A673 (cell line): ENCODE measurements at regions not wholly inside any gene's neighbourhood (a gene's known extent, or its start where the extent isn't known, plus 50 kb on each side); places are given as distances from the start of the nearest gene placed in this dataset.
A peak's percentile ranks its signal among the peaks of the same experiment; 100 is the strongest.

ENCODE experiments used
- BruUV-seq: library from RNA; stranded (reverse); fragments of 400-500 nt; replicated peaks from 2 replicates; lab custom pipeline; 2021; lab: Mats Ljungman, UMichigan
- CTCF ChIA-PET: fragments of 300-600 bp; sonication (Branson Sonifier 250); formaldehyde crosslinking; loops from one replicate; lab custom pipeline; 2022; ENCODE audit warnings: antibody characterized with exemption; lab: Charles Lee
- POLR2A ChIA-PET: fragments of 300-600 bp; sonication (Branson Sonifier 250); formaldehyde crosslinking; loops from one replicate; lab custom pipeline; 2022; ENCODE audit warnings: antibody characterized with exemption; ENCODE audit not compliant: low non-redundant PET; lab: Charles Lee
- DNase-seq: peaks from one replicate; pipeline ENCODE4 v3.0.0-alpha.2; 2015; ENCODE audit warnings: low spot score
- H3K27ac ChIP-seq: fragments of 200-600 bp; sonication (generic); 2 replicates; pipeline ENCODE4 v1.5.1; 2016; ENCODE audit warnings: mixed run types, low read depth, mild to moderate bottlenecking, mixed read lengths, antibody characterized with exemption, low read length; ENCODE audit not compliant: poor library complexity, severe bottlenecking
- H3K27me3 ChIP-seq: fragments of 200-600 bp; sonication (generic); replicated peaks from 2 replicates; pipeline ENCODE4 v1.6.1; 2017; ENCODE audit warnings: mixed run types, low read depth, mild to moderate bottlenecking, mixed read lengths, antibody characterized with exemption, low read length; ENCODE audit not compliant: insufficient read depth, poor library complexity
- H3K36me3 ChIP-seq: fragments of 200-600 bp; sonication (generic); 2 replicates; pipeline ENCODE4 v1.6.1; 2016; ENCODE audit warnings: mixed run types, mild to moderate bottlenecking, mixed read lengths, antibody characterized with exemption, low read length; ENCODE audit not compliant: insufficient read depth, poor library complexity, severe bottlenecking
- H3K4me1 ChIP-seq: fragments of 200-600 bp; sonication (generic); 2 replicates; pipeline ENCODE4 v1.6.1; 2017; ENCODE audit warnings: mixed run types, mild to moderate bottlenecking, mixed read lengths, antibody characterized with exemption, low read length; ENCODE audit not compliant: insufficient read depth, poor library complexity, severe bottlenecking
- H3K4me3 ChIP-seq: fragments of 200-600 bp; sonication (generic); 2 replicates; pipeline ENCODE4 v1.5.1; 2016; ENCODE audit warnings: low read depth, mixed run types, mild to moderate bottlenecking, mixed read lengths, low read length; ENCODE audit not compliant: poor library complexity, severe bottlenecking
- H3K9me3 ChIP-seq: fragments of 200-600 bp; sonication (generic); 2 replicates; pipeline ENCODE4 v1.6.1; 2016; ENCODE audit warnings: mixed run types, low read depth, mild to moderate bottlenecking, mixed read lengths, antibody characterized with exemption, low read length; ENCODE audit not compliant: poor library complexity, severe bottlenecking
- CTCF ChIP-seq: fragments of 300-800, 200-600 bp; sonication (generic); conservative IDR thresholded peaks from 2 replicates; pipeline ENCODE4 v1.5.1; 2017; ENCODE audit warnings: low read depth, mild to moderate bottlenecking, antibody characterized with exemption, low read length, moderate library complexity, mixed read lengths
- EZH2 ChIP-seq: fragments of 200-600 bp; sonication (generic); IDR thresholded peaks from 2 replicates; pipeline ENCODE4 v1.6.1; 2017; ENCODE audit warnings: borderline replicate concordance, low read depth, mild to moderate bottlenecking, mixed read lengths, antibody characterized with exemption, low read length; ENCODE audit not compliant: poor library complexity, severe bottlenecking
- intact Hi-C: fragments of 100-400 bp; cut with micrococcal nuclease; formaldehyde crosslinking; loops from one replicate; pipeline ENCODE4 v1.10.0; 2022; ENCODE audit not compliant: unreplicated experiment

- peaks cover 3% of the 10 kb centered on the region for H3K4me1 ChIP-seq
- CTCF ChIA-PET: no interaction called here
- H3K27ac ChIP-seq: no peak overlapping the region
- H3K36me3 ChIP-seq: no peaks in the 10 kb centered on the region
- TF ChIP-seq EZH2 (no peak), CTCF (no peak)
- intact Hi-C loops: no loop called here
- POLR2A ChIA-PET: no interaction called here
- peaks cover 4% of the 10 kb centered on the region for H3K9me3 ChIP-seq
- no peaks in the 10 kb centered on the region for H3K27me3 ChIP-seq
- DNase-seq: peak; percentile 21
- H3K4me3 ChIP-seq: no peak overlapping the region
- no TSS peak for BruUV-seq
Measured at GRCh38 chr6:48615041-48615440, 504.0 kb upstream of the PTCHD4 start.

- no TSS peak for BruUV-seq
- ChIA-PET POLR2A (no interaction called here), CTCF (no interaction called here)
- no peak for DNase-seq
- intact Hi-C loops: no loop called here
- no peaks in the 10 kb centered on the region for H3K36me3 ChIP-seq
- H3K4me3 ChIP-seq: no peak overlapping the region
- peaks cover 3% of the 10 kb centered on the region for H3K4me1 ChIP-seq
- no peaks in the 10 kb centered on the region for H3K27me3 ChIP-seq
- H3K27ac ChIP-seq: no peak overlapping the region
- TF ChIP-seq CTCF: no peak
- no peak for TF ChIP-seq EZH2
- peaks cover 4% of the 10 kb centered on the region for H3K9me3 ChIP-seq
Measured at GRCh38 chr6:48614326-48614725, 503.3 kb upstream of the PTCHD4 start.

- Histone ChIP-seq H3K36me3 (no peaks in the 10 kb centered on the region), H3K4me3 (no peak overlapping the region), H3K27me3 (no peaks in the 10 kb centered on the region), H3K4me1 (peaks cover 3% of the 10 kb centered on the region), H3K27ac (no peak overlapping the region), H3K9me3 (peaks cover 4% of the 10 kb centered on the region)
- ChIA-PET CTCF (no interaction called here), POLR2A (no interaction called here)
- TF ChIP-seq CTCF: no peak
- no peak for TF ChIP-seq EZH2
- no TSS peak for BruUV-seq
- intact Hi-C loops: no loop called here
- DNase-seq: no peak
Measured at GRCh38 chr6:48613231-48613949, 502.4 kb upstream of the PTCHD4 start.
